ENCODE measurements at regions not wholly inside any gene's neighbourhood (a gene's known extent, or its start where the extent isn't known, plus 50 kb on each side); places are given as distances from the start of the nearest gene placed in this dataset.
A peak's percentile ranks its signal among the peaks of the same experiment; 100 is the strongest.
"Not testable (repeated sequence)": the region's sequence is repeated elsewhere in the genome, so short reads cannot be mapped to it uniquely, and the experiment has no call there.

DNA sequence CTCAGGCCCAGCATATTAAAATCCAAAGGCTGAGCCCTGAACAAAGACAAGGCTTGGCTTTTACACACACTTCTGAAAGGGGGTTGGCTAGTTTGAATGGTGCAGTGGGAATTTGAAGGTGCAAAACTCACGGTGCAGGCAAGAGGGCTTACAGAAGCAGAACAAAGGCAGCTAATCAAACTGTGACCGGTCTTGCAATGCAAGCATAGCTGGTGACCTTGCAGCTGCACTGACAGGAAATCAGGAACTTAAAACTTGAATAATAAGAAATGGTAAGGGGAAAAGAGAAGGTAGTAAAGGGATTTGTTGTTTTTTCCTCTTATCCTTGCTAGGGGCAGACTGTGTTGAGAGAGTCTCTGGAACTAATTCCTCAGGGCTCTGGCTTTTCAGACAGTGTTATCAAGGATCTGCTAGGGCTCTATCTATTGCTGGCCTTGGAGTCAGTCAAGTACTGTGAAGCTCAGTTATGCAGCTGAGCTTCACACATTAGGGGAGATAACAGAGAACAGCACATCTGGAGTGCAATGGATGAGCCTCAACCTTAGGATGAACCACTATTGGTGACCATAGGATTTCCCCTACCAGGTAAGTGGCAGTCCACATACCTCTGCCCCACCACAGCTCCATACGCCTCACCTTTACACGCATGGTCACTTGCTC, 97.6 kb downstream of the PPIAL4G start:
- H3K4me1 ChIP-seq (ENCODE audit: control insufficient read depth, insufficient read depth, low read length), result peaks cover 8% of the 10 kb centered on the region; the same call in 1 of the 2 replicates
- H3K36me3 ChIP-seq (ENCODE audit: control insufficient read depth, insufficient read depth, low read length), result no peaks in the 10 kb centered on the region
- no peak overlapping the region for H3K9ac ChIP-seq (ENCODE audit: low read depth, low read length)
- no peak overlapping the region for H3K27ac ChIP-seq (ENCODE audit: low read depth, low read length)
- no peaks in the 10 kb centered on the region for H3K9me3 ChIP-seq (ENCODE audit: control insufficient read depth, insufficient read depth, low read length)
- H3K4me3 ChIP-seq (ENCODE audit: low read depth, low read length), result no peak overlapping the region
- H3K27me3 ChIP-seq (ENCODE audit: control insufficient read depth, insufficient read depth, low read length), result peaks cover 4% of the 10 kb centered on the region; the same call in 1 of the 2 replicates

DNA sequence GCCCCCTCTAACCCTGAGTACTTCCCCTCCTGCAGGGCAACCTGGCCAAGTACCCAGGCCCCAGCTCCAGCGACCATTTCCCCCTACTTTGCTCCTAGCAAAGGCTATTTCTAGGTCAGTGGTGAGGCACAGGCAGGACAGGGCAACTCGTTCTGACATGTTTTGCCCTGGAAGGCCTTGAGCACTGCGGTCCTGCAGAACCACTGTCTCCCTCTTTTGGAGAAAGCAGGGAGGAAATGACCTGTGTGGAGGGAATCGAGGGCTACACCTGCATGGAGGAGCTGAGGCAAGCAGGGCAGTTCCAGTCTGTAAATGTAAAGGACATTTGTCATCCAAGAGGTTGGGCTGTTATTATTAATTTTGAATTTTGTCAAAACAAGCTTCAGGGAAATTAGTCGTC, 99.1 kb downstream of the PPIAL4G start:
- peaks cover 7% of the 10 kb centered on the region; the same call in 1 of the 2 replicates for H3K27me3 ChIP-seq (ENCODE audit: control insufficient read depth, insufficient read depth, low read length)
- no peak overlapping the region for H3K4me3 ChIP-seq (ENCODE audit: low read depth, low read length)
- no peaks in the 10 kb centered on the region for H3K9me3 ChIP-seq (ENCODE audit: control insufficient read depth, insufficient read depth, low read length)
- no peaks in the 10 kb centered on the region for H3K36me3 ChIP-seq (ENCODE audit: control insufficient read depth, insufficient read depth, low read length)
- no peak overlapping the region for H3K9ac ChIP-seq (ENCODE audit: low read depth, low read length)
- no peak overlapping the region for H3K27ac ChIP-seq (ENCODE audit: low read depth, low read length)
- H3K4me1 ChIP-seq (ENCODE audit: control insufficient read depth, insufficient read depth, low read length), result peaks cover 13% of the 10 kb centered on the region

DNA sequence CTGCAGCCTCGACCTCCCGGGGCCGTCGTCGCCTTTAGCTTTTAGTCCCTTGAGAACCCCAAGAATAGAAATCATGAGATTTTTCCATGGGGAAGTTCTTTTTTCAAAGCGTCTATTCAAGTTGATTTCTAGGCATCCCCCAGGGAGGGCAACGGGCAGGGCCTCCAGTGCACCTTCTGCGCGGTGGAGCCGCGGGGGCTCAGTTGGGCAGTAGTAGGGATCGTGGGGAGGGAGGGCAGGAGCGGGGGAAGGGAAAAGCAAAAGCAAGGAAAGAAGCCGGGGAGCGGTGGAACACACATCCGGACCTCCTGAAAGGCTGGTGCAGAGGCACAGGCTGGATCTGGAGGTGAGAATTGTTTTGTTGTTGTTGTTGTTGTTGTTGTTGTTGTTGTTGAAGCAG, 103.4 kb downstream of the PPIAL4G start:
- H3K4me3 ChIP-seq (ENCODE audit: low read depth, low read length), result peak overlapping the region; percentile 72
- H3K9ac ChIP-seq (ENCODE audit: low read depth, low read length), result no peak overlapping the region

DNA sequence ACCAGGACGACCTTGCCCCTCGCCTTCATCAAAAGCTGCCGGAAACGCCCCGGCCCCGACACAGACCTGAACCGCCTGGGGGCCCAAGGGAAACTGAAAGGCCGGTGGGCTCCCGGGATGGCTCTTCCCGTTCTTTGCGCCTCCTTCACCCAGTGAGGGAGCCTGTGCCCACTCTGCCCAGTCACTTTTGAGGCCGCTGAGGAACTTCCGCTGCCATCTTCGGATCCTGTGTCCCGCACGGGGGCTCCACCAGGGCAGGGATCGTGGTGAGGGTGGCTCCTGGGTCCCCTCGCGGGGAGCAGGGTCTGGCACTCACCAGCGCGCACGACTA, 104.0 kb downstream of the PPIAL4G start:
- peak overlapping the region; percentile 72 for H3K4me3 ChIP-seq (ENCODE audit: low read depth, low read length)
- no peaks in the 10 kb centered on the region for H3K9me3 ChIP-seq (ENCODE audit: control insufficient read depth, insufficient read depth, low read length)
- H3K9ac ChIP-seq (ENCODE audit: low read depth, low read length), result no peak overlapping the region

More for the DNA sequence above, 103.4 kb downstream of the PPIAL4G start:
- no peaks in the 10 kb centered on the region for H3K36me3 ChIP-seq (ENCODE audit: control insufficient read depth, insufficient read depth, low read length)
- no peak overlapping the region for H3K27ac ChIP-seq (ENCODE audit: low read depth, low read length)
- H3K27me3 ChIP-seq (ENCODE audit: control insufficient read depth, insufficient read depth, low read length), result peaks cover 7% of the 10 kb centered on the region; the same call in 1 of the 2 replicates
- peaks cover 5% of the 10 kb centered on the region for H3K4me1 ChIP-seq (ENCODE audit: control insufficient read depth, insufficient read depth, low read length)
- H3K9me3 ChIP-seq (ENCODE audit: control insufficient read depth, insufficient read depth, low read length), result no peaks in the 10 kb centered on the region

DNA sequence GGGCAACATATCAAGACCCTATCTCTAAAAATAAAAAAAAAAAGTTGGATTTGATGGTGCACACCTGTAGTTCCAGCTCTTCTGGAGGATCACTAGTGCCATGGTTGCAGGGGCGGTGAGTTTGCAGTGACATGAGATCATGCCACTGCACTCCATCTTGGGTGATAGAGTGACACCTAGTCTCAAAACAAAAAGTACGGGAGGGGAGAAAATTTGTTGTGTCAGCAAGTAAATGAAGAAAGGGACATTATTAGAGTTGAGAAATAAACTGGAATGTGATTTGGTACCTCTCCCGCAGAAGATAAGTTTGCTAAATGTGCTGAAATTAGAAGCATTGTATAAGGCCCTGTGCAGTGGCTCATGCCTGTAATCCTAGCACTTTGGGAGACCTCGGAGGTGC, 105.1 kb downstream of the PPIAL4G start:
- not testable (repeated sequence) for H3K9me3 ChIP-seq (ENCODE audit: control insufficient read depth, insufficient read depth, low read length); H3K9ac ChIP-seq (ENCODE audit: low read depth, low read length); H3K4me1 ChIP-seq (ENCODE audit: control insufficient read depth, insufficient read depth, low read length); H3K27me3 ChIP-seq (ENCODE audit: control insufficient read depth, insufficient read depth, low read length); H3K4me3 ChIP-seq (ENCODE audit: low read depth, low read length); H3K36me3 ChIP-seq (ENCODE audit: control insufficient read depth, insufficient read depth, low read length); H3K27ac ChIP-seq (ENCODE audit: low read depth, low read length)

More for the DNA sequence above, 104.0 kb downstream of the PPIAL4G start:
- Histone ChIP-seq H3K27me3 (ENCODE audit: control insufficient read depth, insufficient read depth, low read length) (peaks cover 7% of the 10 kb centered on the region; the same call in 1 of the 2 replicates), H3K36me3 (ENCODE audit: control insufficient read depth, insufficient read depth, low read length) (no peaks in the 10 kb centered on the region), H3K27ac (ENCODE audit: low read depth, low read length) (no peak overlapping the region), H3K4me1 (ENCODE audit: control insufficient read depth, insufficient read depth, low read length) (peaks cover 5% of the 10 kb centered on the region)

DNA sequence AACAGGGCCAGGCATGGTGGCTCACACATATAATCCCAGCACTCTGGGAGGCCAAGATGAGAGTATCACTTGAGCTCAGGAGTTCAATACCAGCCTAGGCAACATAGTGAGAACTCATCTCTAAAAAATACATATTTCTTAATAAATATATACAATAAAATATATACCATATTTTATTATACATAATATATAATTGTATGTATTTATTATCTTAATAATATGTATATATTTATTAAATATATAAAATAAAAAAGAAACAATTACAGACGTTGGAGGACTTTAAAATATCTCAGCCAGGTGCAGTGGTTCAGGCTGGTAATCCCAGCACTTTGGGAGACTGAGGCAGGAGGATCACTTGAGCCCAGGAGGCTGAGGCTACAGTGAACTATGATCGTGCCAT, 106.1 kb downstream of the PPIAL4G start:
- not testable (repeated sequence) for H3K36me3 ChIP-seq (ENCODE audit: control insufficient read depth, insufficient read depth, low read length); H3K27ac ChIP-seq (ENCODE audit: low read depth, low read length); H3K4me3 ChIP-seq (ENCODE audit: low read depth, low read length); H3K9me3 ChIP-seq (ENCODE audit: control insufficient read depth, insufficient read depth, low read length); H3K4me1 ChIP-seq (ENCODE audit: control insufficient read depth, insufficient read depth, low read length); H3K9ac ChIP-seq (ENCODE audit: low read depth, low read length); H3K27me3 ChIP-seq (ENCODE audit: control insufficient read depth, insufficient read depth, low read length)

DNA sequence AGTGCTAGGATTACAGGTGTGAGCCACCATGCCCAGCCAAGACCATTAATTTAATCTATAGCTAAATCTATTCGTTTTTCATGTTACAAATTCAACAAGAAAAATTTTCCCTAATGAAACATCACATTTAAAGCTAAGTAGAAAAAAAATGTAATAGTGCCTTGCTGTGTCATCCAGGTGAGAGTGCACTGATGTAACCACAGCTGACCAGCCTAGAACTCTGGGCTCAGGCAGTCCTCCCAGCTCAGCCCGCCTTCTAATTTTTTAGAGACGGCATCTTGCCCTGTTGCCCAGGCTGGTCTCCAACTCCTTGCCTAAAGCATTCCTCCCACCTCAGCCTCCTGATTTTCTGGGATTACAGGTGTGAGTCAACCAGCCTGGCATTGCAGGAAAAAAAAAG, 109.0 kb downstream of the PPIAL4G start:
- H3K27me3 ChIP-seq (ENCODE audit: control insufficient read depth, insufficient read depth, low read length), result no peaks in the 10 kb centered on the region
- no peak overlapping the region for H3K9ac ChIP-seq (ENCODE audit: low read depth, low read length)
- H3K4me1 ChIP-seq (ENCODE audit: control insufficient read depth, insufficient read depth, low read length), result no peaks in the 10 kb centered on the region
- no peaks in the 10 kb centered on the region for H3K9me3 ChIP-seq (ENCODE audit: control insufficient read depth, insufficient read depth, low read length)
- no peaks in the 10 kb centered on the region for H3K36me3 ChIP-seq (ENCODE audit: control insufficient read depth, insufficient read depth, low read length)
- no peak overlapping the region for H3K4me3 ChIP-seq (ENCODE audit: low read depth, low read length)
- H3K27ac ChIP-seq (ENCODE audit: low read depth, low read length), result no peak overlapping the region

DNA sequence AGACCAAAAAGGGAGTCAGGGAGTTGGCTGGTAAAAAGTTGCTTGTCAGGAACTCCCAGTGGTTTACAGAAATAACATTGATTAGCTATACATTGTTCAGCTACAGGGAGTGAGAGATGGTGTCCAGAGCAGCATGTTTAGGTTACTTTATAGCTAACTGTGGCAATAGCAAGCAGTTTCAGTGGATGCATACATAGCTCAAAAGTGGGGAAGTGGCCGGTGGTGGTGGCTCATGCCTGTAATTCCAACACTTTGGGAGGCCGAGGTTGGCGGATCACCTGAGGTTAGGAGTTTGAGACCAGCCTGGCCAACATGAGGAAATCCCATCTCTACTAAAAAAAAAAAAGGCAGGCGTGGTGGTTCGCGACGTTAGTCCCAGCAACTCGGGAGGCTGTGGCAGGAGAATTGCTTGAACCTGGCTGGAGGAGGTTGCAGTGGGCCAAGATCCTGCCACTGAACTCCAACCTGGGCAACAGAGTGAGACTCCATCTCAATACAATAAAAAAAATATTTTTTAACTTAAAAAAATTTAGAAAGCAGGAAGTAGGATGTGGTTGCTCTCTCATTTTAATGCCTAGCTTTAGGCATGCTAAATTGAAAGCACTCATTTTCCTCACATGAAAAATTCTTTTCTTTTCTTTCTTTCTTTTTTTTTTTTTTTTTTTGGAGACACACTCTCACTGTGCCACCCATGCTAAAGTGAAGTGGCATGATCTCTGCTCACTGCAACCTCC, 109.7 kb downstream of the PPIAL4G start:
- H3K4me3 ChIP-seq (ENCODE audit: low read depth, low read length), result no peak overlapping the region
- H3K9ac ChIP-seq (ENCODE audit: low read depth, low read length), result no peak overlapping the region
- H3K36me3 ChIP-seq (ENCODE audit: control insufficient read depth, insufficient read depth, low read length), result no peaks in the 10 kb centered on the region
- H3K9me3 ChIP-seq (ENCODE audit: control insufficient read depth, insufficient read depth, low read length), result no peaks in the 10 kb centered on the region
- H3K27me3 ChIP-seq (ENCODE audit: control insufficient read depth, insufficient read depth, low read length), result no peaks in the 10 kb centered on the region
- no peak overlapping the region for H3K27ac ChIP-seq (ENCODE audit: low read depth, low read length)
- H3K4me1 ChIP-seq (ENCODE audit: control insufficient read depth, insufficient read depth, low read length), result no peaks in the 10 kb centered on the region

DNA sequence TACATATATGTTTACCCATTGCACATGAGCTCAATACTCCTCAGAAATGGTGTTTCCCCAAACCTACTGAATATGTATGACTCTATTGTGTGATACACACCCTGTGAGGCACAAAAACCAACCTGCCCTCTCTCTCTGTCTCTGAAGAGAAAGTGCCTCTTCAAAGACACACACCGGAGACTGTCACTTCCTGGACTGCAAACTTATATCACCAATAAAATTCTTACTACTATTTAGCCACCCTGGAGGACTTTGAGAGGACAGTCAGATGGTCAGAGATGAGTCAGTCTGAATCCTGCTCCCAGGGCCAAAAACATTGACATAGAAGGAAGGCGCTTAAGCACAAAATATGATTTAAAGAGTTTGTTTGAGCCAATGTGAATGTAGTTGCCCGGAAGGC, 110.4 kb downstream of the PPIAL4G start:
- H3K9me3 ChIP-seq (ENCODE audit: control insufficient read depth, insufficient read depth, low read length), result no peaks in the 10 kb centered on the region
- H3K27ac ChIP-seq (ENCODE audit: low read depth, low read length), result no peak overlapping the region
- H3K4me3 ChIP-seq (ENCODE audit: low read depth, low read length), result no peak overlapping the region
- no peaks in the 10 kb centered on the region for H3K36me3 ChIP-seq (ENCODE audit: control insufficient read depth, insufficient read depth, low read length)
- H3K9ac ChIP-seq (ENCODE audit: low read depth, low read length), result no peak overlapping the region
- no peaks in the 10 kb centered on the region for H3K27me3 ChIP-seq (ENCODE audit: control insufficient read depth, insufficient read depth, low read length)
- no peaks in the 10 kb centered on the region for H3K4me1 ChIP-seq (ENCODE audit: control insufficient read depth, insufficient read depth, low read length)

DNA sequence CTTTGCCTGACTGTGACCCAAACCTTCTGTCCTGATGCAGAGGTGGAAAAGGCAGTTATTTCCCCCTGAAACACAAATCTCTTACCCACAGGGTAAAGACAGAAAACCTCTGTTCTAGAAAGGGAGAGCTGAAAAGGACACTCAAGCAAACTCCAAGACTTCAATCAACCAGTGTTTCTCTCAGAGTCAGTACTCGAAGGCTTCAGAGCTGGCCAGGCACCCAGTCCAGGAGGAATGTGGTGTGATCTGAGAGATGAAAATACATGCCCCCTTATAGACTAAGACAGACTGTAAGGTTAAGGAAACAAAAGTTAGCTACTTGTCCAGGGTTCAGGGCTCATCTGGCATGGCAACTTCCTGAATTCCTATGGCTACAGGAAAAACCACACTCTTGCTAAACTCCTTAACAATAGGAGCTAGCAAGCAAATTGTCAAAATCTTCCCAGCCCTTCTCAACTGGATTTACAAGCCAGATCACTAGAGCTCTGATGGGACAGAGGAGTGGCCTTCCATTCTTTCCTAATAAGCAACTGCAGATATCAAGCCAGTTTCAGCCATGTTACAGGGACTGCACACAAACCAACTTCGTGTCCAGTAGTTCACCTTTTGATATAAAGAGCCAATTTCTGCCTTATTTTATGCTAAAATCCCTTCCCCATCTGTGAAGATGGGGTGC, 110.9 kb downstream of the PPIAL4G start:
- not testable (repeated sequence) for H3K36me3 ChIP-seq (ENCODE audit: control insufficient read depth, insufficient read depth, low read length); H3K9me3 ChIP-seq (ENCODE audit: control insufficient read depth, insufficient read depth, low read length); H3K27me3 ChIP-seq (ENCODE audit: control insufficient read depth, insufficient read depth, low read length); H3K27ac ChIP-seq (ENCODE audit: low read depth, low read length); H3K9ac ChIP-seq (ENCODE audit: low read depth, low read length); H3K4me1 ChIP-seq (ENCODE audit: control insufficient read depth, insufficient read depth, low read length); H3K4me3 ChIP-seq (ENCODE audit: low read depth, low read length)

DNA sequence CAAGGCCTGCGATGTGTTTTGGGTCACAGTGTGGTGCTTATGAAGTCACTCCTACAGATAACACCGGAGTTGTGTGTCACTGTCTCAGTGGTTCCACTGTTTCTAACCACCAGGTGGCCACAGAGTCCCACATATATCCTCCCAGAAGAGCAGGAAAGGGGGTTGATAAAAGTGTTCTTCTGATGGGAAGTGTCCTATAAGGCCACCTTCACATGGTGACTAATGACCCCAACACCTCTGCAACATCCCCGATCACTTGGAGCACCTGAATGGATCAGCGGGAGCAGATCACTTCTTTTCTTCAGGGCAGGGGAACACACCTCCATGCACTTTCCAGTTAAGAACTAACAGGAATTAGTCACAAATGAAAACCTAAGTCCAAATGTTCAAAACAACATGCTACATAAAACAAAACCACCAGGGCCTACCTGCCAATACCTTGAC, 111.5 kb downstream of the PPIAL4G start:
- not testable (repeated sequence) for H3K9ac ChIP-seq (ENCODE audit: low read depth, low read length); H3K27ac ChIP-seq (ENCODE audit: low read depth, low read length); H3K36me3 ChIP-seq (ENCODE audit: control insufficient read depth, insufficient read depth, low read length); H3K4me3 ChIP-seq (ENCODE audit: low read depth, low read length); H3K27me3 ChIP-seq (ENCODE audit: control insufficient read depth, insufficient read depth, low read length); H3K9me3 ChIP-seq (ENCODE audit: control insufficient read depth, insufficient read depth, low read length); H3K4me1 ChIP-seq (ENCODE audit: control insufficient read depth, insufficient read depth, low read length)

Data from HUES48 (cell line).